Cerebellar cortex (tissue), 1 donor: ENCODE measurements at regions not wholly inside any gene's neighbourhood (a gene's known extent, or its start where the extent isn't known, plus 50 kb on each side); places are given as distances from the start of the nearest gene placed in this dataset.
"Not testable (repeated sequence)": the region's sequence is repeated elsewhere in the genome, so short reads cannot be mapped to it uniquely, and the experiment has no call there.

Source experiments
- DNase-seq: peaks from one replicate; pipeline ENCODE4 v3.0.0-alpha.2; 2015; ENCODE audit warnings: low spot score

DNA sequence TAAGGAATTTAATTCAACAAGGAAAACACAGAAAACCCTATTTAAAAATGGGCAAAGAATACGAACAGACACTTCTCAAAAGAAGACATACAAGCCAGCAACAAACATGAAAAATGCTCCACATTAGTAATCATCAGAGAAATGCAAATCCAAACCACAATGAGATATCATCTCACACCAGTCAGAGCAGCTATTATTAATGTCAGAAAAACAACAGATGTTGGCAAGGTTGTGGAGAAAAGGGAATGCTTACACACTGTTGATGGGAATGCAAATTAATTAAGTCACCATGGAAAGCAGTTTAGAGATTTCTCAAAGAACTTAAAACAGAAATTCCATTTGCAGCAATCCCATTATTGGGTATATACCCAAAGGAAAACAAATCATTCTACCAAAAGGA is 55.2 kb downstream of the GCC1 start:
- no peak for DNase-seq

DNA sequence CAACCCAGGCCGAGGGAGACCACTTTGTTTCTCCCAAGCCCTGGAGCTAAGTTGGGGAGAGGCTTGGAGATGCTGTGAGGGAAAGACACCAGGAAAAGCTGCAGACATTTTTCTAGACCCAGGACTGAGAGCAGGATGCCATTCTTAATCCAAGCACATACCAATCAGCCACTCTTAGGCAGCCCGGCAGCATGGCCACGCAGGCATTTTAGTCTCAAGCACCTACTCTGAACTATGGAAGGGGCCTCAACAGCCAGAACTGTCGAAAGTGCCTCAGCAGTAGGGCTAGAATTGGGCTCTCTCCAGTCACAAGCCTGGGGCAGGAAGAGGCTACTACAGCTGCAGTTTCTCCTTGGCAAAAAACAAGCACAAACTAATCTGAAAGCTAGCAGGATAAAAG is 57.8 kb downstream of the GCC1 start:
- no peak for DNase-seq

DNA sequence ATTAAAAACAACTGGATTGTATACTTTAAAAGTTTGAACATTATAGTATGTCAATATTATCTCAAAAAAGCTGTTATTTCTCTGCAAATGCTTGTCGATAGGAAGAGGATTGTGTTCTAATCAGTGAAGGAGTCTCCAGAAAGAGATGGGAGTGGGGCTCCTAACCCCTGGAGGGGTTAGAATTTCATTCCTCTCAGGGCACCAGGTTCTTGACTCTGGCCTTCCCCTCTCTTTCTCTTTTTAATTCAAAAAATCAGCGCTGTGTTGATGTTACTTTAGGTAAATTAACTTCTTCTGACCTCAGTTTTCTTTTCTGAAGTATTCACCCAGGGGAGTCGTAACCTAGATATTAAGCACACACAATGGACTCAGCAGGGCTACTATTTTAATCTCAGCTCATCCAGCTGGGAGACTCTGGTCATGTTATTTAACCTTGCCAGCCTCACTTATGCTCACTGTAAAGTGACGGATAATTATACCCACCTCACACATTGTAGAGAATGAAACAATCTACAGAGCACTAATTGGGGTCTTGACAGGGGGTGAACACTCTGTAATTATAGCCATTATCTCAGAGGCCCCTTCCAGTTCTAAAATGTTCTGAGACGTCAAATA is 59.4 kb downstream of the GCC1 start:
- no peak for DNase-seq

DNA sequence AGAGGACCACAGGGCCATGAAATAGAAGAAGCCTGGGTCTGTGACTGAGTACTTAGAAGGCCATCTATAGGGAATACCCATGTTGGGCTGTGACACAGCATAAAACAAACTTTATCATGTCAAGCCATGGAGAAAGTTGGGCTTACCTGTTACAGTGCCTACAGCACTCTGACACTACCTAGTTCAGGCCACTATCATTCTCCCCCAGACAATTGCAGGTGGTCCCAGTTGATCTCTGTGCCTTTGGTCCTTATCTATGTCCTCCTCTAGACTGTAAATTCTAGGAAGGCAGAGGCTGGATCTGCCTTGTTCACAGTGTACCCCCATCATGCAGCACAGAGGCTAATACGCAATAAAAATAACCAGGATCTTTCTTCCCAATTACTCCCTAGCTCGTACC is 69.1 kb downstream of the GCC1 start:
- DNase-seq, result no peak

DNA sequence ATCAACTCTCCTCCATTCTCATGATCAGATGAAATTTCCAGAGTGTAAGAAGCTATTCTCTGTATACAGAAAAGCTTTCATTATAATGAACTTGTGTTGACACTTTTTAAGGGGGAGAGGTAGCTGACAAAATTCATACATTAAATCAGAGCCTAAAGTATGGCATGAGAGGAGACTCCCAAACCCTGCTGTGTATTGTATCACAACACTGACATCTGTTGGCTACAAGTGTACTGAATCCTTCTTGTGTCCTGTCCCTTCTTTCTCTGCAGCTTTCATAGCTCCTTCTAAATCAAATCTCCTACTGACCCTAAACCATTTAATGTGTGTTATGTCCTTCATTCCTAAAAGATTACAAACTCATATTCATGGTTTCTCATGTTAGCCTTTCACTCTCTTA is 70.9 kb downstream of the GCC1 start:
- peak; percentile 45 for DNase-seq

DNA sequence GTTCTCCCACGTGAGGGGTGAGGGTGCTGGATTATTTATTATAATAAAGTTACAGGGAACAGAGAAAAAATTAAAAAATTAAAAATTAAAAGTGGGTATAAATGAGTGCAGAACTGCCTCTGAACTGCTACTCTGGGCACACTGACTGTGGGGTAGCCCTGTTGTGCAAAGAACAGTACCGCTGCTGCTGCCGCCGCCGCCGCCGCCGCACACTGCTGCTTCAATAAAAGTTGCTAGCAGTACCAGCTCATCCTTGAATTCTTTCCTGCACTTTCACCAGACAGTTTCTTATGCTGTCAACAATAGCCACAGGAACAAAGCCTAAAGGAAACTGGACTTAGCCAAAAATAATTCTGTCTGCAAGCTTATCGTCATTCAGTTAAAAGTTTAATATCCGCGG is 72.1 kb downstream of the GCC1 start:
- no peak for DNase-seq

DNA sequence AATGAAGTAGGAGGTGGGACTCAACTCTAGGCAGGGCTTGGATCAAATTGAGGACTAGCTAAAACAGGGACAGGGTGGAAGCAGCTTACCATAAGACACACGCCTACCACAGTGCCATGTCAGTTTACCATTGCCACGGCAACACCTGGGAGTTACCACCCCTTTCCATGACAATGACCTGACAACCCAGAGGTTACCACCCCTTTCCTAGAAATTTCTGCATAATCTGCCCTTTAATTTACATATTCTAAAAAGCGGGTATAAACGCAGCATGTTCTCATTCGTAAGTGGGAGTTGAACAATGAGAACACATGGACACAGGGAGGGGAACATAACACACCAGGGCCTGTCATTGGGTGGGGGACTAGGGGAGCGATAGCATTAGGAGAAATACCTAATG is 72.7 kb downstream of the GCC1 start:
- DNase-seq, result no peak

DNA sequence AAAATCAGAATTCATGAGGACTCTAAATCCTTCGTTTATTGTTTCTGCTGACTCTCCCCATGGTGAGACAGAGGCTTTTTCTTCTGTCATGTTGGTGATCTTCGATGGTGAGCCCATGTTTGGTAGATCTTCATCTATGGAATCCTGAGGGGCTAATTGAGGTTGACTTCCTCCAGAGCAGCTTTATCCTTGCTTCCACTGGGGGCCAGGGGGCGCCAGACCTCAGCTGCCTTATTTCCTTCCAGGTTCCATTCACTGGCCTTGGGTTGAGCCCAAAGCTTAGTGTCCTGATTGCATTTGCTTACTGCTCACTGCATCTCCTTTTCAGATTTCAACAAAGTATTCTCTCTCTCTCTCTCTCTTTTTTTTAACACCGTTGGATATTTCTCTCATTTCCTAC is 80.7 kb downstream of the GCC1 start:
- peak; percentile 15 for DNase-seq

DNA sequence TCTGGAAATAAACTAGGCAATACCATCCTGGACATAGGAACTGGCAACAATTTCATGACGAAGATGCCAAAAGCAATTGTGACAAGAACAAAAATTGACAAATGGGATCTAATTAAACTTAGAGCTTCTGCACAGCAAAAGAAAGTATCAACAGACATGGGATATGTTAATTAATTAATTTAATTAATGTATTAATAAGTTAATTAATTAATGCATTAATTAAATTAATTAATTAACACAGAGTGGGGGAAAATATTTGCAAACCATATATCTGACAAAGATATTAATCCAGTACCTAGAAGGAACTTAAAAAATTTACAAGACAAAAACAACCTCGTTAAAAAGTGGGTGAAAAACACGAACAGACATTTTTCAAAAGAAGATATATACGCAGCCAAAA is 83.6 kb downstream of the GCC1 start:
- no peak for DNase-seq

DNA sequence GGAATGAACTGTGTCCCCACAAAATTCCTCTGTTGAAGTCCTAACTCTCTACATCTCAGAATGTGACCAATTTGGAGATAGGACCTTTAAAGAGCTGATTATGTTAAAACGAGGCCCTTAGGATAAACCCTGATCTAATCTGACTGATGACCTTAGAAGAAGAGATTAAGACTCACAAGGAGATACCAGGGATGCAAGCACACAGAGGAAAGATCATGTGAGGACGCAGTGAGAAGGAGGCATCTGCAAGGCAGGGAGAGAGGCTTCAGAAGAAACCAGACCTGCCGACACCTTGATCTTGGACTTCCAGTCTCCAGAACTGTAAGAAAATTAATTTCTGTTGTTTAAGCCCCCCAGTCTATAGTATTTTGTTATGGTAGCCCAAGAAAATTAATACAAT is 94.9 kb upstream of the ZNF800 start:
- DNase-seq, result no peak

DNA sequence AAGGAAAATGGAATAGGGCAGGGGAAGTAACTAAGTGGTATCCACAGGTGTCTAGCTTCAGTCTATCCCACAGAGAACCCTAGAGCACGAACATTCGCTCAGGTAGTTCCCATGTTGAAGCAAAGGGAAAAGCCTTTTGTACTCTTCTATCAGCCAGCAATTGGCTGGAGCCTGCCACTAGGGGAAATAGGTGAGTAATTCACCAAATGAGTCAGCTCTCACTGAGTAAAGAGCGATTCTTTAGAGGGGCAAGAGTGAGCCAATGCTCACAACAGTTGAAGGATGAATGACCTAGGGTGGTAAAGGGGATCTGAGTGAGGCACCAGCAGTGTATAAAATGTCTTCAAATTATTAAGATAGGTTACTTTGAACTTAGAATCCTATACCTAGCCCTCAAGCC is 94.1 kb upstream of the ZNF800 start:
- DNase-seq, result no peak

DNA sequence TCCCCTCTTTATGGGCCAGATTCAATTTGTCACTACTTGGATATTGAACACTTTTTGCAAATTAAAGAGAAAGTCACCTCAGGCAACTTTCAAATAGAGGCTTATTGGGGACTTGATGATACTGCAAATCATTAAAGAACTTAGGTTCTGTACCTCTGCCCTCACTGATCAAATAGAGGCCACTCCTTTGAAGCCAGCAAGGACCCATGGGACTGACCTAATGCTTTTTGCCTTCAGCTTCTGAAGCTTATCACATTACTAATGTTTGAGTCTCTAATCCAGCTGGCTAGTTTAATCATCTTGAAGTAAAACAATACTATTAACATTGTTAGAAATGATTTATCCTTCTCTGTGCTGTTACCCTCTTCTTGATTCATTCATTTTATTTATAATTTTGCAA is 93.0 kb upstream of the ZNF800 start:
- no peak for DNase-seq

DNA sequence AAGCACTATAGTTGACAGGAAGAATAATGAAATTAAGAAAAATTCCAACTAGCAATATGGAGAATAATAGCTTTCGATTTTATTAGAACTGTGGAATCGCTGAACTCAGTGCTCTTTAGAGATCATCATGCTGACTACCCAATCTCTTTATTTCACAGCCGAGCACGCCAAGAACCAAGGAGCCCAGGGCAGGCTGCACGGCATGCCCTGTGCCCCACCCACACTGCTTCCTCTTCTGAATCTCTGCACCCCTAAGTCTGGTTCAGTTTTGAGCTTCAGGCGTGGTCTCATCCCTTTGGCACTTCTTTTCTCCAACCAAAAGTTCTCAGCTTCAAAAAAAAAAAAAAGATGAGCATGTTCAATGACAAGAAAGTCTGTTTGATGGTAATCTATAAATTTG is 92.4 kb upstream of the ZNF800 start:
- DNase-seq, result no peak

DNA sequence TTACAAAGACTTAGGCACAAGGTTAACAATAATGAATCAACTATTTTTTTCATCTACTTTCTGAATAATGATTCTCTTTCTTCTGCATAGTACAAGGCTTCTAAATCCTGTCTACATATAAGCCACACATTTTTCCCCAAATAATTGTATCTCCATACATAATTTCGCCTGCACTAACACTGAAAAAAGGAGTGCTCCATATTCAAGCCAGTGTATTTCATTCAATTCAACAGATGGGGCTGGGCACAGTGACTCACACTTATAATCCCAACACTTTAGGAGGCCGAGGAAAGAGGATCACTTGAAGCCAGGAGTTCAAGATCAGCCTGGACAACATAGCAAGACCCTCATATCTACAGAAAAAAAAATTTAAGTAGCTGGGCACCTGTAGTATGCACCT is 86.0 kb upstream of the ZNF800 start:
- DNase-seq, result no peak

DNA sequence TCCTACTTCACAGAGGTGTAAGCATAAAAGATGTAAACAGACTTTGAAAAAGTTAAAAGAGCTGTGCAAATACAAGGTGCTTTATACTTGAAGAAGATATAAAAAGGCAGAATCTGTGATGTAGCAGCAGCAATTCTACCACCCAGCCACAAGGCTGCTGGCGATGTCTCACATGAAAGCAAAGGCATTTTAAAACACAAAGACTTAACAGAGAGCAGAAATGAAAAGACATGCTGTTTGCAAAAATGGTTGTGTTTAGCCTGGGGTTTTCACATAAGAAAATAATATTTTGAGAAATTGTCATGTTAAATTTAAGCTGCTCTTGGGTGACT is 85.5 kb upstream of the ZNF800 start:
- no peak for DNase-seq

DNA sequence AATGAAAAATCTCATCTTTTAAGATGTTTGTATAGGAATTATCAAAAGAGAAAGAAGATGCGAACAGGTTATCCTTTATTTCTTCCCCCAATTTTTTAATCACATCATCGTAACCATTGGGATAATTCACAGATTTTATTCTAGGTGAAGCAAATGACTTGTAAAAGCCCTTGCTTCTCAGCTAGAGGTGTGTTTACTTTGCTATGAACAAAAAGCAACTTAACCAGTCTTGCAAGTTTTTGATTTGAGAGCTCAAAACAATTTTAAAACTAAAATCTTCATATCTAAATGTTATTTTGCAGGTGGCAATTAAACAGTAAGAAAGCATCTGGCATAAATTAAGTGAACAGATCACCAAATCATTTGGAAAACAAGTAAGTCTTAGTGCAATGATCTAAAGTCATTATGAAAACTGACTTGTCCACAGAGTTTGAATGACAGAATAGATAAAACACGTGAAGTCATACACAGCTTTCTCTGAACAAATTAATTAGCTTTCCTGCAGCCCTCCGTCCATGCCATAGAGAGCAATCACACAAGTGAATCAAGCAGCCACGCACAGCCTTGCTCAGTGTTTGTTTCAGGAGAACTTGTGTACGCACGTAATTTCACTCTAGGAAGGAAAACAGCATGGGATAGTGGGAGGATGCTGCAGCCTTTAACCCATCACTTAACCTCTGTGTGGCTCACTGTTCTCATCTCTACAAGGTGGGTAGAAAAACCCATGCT is 85.0 kb upstream of the ZNF800 start:
- no peak for DNase-seq

DNA sequence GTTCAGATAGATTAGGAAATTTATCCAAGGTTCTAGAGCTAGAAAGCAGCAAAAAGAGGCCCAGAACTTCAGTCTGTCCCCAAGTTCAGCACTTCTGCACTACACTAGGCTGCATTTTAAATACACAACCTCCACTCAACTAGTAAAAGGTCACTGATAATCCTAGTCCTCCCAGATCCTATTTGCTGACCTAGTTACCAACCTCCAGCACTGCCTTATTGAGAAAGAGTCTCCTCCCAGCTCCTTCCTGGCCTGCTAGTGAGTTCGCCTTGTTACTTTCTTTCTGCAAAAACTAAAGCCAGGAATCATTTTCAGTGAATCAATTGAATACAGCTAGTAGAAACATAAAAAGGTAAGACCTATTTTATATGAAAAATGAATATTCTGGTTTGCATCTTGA is 84.1 kb upstream of the ZNF800 start:
- no peak for DNase-seq

DNA sequence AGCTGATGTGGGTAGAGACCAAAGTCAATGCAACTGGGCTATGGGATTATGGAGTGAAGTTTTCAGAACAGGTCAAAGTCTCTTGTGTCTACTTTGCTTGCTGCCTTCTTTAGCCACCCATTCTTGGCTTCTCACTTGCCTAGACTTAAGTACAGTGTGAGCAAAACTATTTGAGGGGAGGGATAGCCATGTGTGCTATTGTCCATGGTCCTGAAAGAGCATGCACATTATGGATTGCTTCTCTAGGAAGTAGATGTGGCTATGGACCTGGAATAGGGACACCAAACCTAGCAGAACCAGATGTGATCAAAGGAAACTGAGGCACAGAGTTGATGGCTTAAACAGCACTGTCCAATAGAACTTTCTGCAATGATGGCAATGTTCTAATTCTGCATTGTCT is 81.9 kb upstream of the ZNF800 start:
- no peak for DNase-seq

DNA sequence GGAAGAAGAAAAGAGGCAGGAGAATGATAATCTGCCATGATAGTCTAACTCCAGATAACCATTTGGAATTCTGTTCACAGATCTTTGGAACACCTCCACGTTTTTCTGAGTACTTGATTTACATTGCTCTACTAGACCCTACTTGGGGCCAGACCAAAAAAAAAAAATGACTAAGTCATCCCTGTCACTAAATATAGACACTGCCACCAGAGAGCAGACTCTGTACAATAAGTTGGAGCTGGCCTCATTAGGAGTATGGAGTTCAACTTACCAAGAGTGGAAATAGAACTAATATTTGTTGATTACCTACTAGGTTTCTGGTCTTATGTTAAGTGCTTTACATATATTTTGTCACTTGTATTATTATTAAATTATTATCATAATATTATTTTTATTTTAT is 80.9 kb upstream of the ZNF800 start:
- DNase-seq, result no peak

DNA sequence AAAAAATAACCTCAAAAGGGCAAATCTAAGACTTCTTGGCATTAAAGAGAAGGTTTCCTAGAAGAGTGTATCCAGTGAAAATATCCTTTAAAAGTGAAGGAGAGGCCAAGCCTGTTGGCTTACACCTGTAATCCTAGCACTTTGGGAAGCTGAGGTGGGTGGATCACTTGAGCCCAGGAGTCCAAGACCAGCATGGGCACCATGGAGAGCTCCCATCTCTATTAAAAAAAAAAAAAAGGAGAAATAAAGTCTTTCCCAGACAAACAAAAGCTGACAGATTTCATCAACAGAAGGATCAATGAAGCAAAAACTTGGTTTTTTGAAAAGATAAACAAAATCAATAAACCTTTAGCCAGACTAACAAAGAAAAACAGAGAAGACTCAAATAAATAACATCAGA is 67.6 kb upstream of the ZNF800 start:
- no peak for DNase-seq

DNA sequence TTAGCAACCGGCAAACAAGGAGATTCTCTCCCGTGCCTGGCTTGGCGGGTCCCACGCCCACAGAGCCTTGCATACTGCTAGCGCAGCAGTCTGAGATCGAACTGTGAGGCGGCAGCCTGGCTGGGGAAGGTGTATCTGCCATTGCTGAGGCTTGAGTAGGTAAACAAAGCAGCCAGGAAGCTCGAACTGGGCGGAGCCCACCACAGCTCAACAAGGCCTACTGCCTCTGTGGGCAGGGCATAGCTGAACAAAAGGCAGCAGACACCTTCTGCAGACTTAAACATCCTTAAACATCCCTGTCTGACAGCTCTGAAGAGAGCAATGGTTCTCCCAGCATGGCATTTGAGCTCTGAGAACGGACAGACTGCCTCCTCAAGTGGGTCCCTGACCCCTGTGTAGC is 58.8 kb upstream of the ZNF800 start:
- not testable (repeated sequence) for DNase-seq

DNA sequence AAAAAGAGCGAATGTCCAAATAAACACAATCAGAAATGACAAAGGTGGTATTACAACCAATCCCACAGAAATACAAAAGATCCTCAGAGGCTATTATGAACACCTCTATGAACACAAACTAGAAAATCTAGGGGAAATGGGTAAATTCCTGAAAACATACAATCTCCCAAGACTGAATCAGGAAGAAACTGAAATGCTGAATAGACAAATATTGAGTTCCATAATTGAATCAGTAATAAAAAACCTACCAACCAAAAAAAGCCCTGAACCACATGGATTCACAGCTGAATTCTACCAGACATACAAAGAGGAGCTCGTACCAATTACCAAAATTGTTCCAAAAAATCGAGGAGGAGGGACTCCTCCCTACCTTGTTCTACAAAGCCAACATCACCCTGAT is 56.1 kb upstream of the ZNF800 start:
- DNase-seq, result no peak

DNA sequence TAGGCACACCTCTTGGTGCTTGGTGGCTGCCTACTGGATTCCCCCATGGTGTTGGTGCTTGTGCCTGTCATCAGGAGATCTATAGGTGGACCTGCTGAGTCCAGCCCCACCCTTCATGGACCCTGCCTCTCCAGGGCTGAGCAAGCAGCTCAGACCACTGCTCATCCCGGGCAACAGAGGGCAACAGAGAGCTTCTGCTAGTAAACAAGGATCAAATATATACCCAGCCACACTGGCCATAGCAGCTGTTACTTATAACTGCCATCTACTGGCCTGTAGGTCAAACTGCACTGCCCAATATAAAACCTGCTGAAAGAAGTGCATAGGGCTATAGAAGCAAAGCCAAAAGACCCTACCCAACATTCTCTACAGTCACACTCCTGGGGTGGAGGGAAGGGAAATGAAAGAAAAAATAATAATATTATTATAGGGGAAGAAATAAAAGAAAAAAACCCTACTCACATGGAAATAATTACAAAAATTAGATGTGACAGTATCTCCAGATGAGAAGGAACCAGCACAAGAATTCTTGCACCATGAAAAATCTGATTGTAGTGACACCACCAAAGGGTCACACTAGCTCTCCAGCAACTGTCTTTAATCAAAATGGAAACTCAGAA is 54.9 kb upstream of the ZNF800 start:
- peak; percentile 53 for DNase-seq

DNA sequence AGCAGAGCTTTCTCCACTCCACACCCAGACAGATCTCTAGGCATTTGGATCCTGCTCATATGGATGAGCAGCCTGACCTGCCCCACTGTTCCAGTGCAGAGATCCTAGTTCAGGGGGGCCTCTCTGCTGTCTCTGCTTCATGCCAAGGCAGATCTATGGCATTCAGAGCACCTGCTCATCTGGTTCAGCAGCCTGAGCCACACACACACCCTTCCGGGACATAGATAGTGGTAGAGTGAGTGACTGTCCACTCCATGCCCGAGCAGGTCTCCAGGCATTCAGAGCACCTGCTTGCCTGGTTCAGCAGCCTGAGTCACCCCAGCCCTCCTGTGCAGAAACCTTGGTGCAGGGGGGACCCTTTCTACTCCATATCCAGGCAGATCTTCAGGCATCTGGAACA is 54.3 kb upstream of the ZNF800 start:
- DNase-seq, result no peak
